ENCODE measurements at regions not wholly inside any gene's neighbourhood (a gene's known extent, or its start where the extent isn't known, plus 50 kb on each side); places are given as distances from the start of the nearest gene placed in this dataset.

GRCh38 chr2:16394986-16395550 lies 270.6 kb downstream of the CYRIA start:
- no peaks in the 10 kb centered on the region for H3K9me3 ChIP-seq
- H3K4me1 ChIP-seq = no peaks in the 10 kb centered on the region
- H3K36me3 ChIP-seq = no peaks in the 10 kb centered on the region
- WGBS = 47% methylated on average over 3 of the region's 3 CpGs
- H3K27me3 ChIP-seq = no peaks in the 10 kb centered on the region
- no peak for DNase-seq (ENCODE audit: low spot score in 2 of 2)
- TF ChIP-seq EP300 (IDR thresholded peaks at IDR 0.05) = no peak
- TF ChIP-seq POLR2AphosphoS5 (IDR thresholded peaks at IDR 0.05) = no peak
- no peak for TF ChIP-seq CTCF (IDR thresholded peaks at IDR 0.05)
- no peak for TF ChIP-seq POLR2A (IDR thresholded peaks at IDR 0.05)
- H3K27ac ChIP-seq = no peak overlapping the region
- H3K4me3 ChIP-seq = no peak overlapping the region

- TF ChIP-seq CTCF (IDR thresholded peaks at IDR 0.05) = no peak
- TF ChIP-seq POLR2A (IDR thresholded peaks at IDR 0.05) = no peak
- TF ChIP-seq POLR2AphosphoS5 (IDR thresholded peaks at IDR 0.05) = no peak
- TF ChIP-seq EP300 (IDR thresholded peaks at IDR 0.05) = no peak
- H3K36me3 ChIP-seq = no peaks in the 10 kb centered on the region
- no peaks in the 10 kb centered on the region for H3K9me3 ChIP-seq
- no peaks in the 10 kb centered on the region for H3K27me3 ChIP-seq
- no peak for DNase-seq (ENCODE audit: low spot score in 2 of 2)
- no peak overlapping the region for H3K27ac ChIP-seq
- no peak overlapping the region for H3K4me3 ChIP-seq
- H3K4me1 ChIP-seq = no peaks in the 10 kb centered on the region
- 68% methylated on average over 8 of the region's 15 CpGs for WGBS
Observed at GRCh38 chr2:16394072-16394985, 271.3 kb downstream of the CYRIA start.

DNA sequence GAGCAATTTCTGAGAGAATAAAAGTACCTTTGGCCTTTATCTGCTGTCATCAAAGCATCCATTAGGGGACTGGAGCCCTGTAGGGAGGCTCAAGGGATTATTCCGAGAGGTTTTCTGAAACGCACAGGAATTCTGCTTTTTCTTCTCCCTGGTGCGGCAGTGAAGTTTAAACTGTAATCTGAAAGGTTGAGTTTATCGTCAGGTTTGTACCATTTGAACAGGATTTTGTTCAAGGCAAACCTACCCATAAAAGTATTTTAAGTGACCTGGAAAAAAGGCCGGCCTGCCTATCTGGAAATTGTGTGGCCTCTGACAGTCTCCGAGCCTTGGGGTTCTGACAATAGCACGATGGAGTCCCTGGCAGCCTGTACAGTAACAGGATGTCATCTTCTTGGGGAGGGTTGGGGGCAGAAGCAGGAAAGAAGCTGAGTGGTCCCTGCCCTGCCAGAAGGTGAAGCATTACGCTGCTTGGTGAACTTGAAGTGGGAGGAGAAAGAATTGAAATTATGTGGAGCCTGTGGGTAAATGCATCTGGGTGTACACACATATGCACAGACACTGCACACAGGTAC lies 272.0 kb downstream of the CYRIA start:
- 89% methylated on average over 8 of the region's 8 CpGs for WGBS
- Histone ChIP-seq H3K4me1 (no peaks in the 10 kb centered on the region), H3K27ac (no peak overlapping the region), H3K27me3 (no peaks in the 10 kb centered on the region), H3K36me3 (no peaks in the 10 kb centered on the region), H3K4me3 (no peak overlapping the region), H3K9me3 (no peaks in the 10 kb centered on the region)
- no peak for DNase-seq (ENCODE audit: low spot score in 2 of 2)
- TF ChIP-seq POLR2A (IDR thresholded peaks at IDR 0.05) (no peak), CTCF (IDR thresholded peaks at IDR 0.05) (no peak), POLR2AphosphoS5 (IDR thresholded peaks at IDR 0.05) (no peak), EP300 (IDR thresholded peaks at IDR 0.05) (no peak)

- Histone ChIP-seq H3K27me3 (no peaks in the 10 kb centered on the region), H3K36me3 (no peaks in the 10 kb centered on the region), H3K27ac (no peak overlapping the region), H3K9me3 (no peaks in the 10 kb centered on the region), H3K4me3 (no peak overlapping the region), H3K4me1 (no peaks in the 10 kb centered on the region)
- no peak for DNase-seq (ENCODE audit: low spot score in 2 of 2)
- TF ChIP-seq POLR2AphosphoS5 (IDR thresholded peaks at IDR 0.05) = no peak
- no peak for TF ChIP-seq CTCF (IDR thresholded peaks at IDR 0.05)
- no peak for TF ChIP-seq EP300 (IDR thresholded peaks at IDR 0.05)
- TF ChIP-seq POLR2A (IDR thresholded peaks at IDR 0.05) = no peak
- WGBS = 45% methylated on average over 14 of the region's 14 CpGs
Observed at GRCh38 chr2:16392647-16393499, 272.8 kb downstream of the CYRIA start.
